GM12878 (cell line): ENCODE measurements at regions not wholly inside any gene's neighbourhood (a gene's known extent, or its start where the extent isn't known, plus 50 kb on each side); places are given as distances from the start of the nearest gene placed in this dataset.

Experiments
- ATAC-seq: fragments of 200-7000 bp; cut with Tn5 transposase; 3 replicates; pipeline ENCODE4 v1.9.1; 2020; ENCODE audit warnings: mild to moderate bottlenecking, moderate library complexity
- BruUV-seq: library from RNA; stranded (reverse); fragments of 400-500 nt; replicated peaks from 2 replicates; lab custom pipeline; 2021; lab: Mats Ljungman, UMichigan
- CTCF ChIA-PET: fragments of 300-600 bp; sonication (Branson Sonifier 250); formaldehyde crosslinking; extraction: SDS; loops from one replicate; lab custom pipeline; 2021; ENCODE audit warnings: inconsistent platforms; lab: Yijun Ruan, JAX
- POLR2A ChIA-PET: fragments of 350-600 bp; formaldehyde crosslinking; extraction: SDS; loops from one replicate; lab custom pipeline; 2021; ENCODE audit warnings: inconsistent platforms; lab: Charles Lee
- RAD21 ChIA-PET: fragments of 300-600 bp; sonication (Branson Sonifier 250); formaldehyde crosslinking; loops from one replicate; lab custom pipeline; 2023; ENCODE audit warnings: antibody characterized with exemption; ENCODE audit not compliant: unreplicated experiment; lab: Charles Lee
- SMC1A ChIA-PET: fragments of 300-600 bp; sonication (Branson Sonifier 250); formaldehyde crosslinking; loops from one replicate; lab custom pipeline; 2023; ENCODE audit not compliant: unreplicated experiment, uncharacterized antibody; lab: Charles Lee
- DNase-seq: peaks from one replicate; pipeline ENCODE4 v3.0.0-alpha.2; 2011; ENCODE audit warnings: low read depth, low spot score
- FAIRE-seq: peaks from 3 replicates; lab custom pipeline; 2011; peaks lifted over from hg19 to GRCh38; lab: Jason Lieb, UNC
- H2AFZ ChIP-seq: 2 replicates; pipeline ENCODE4 v1.6.0; 2011; ENCODE audit warnings: low read depth, low read length, control low read depth; ENCODE audit not compliant: control insufficient read depth
- H3K27ac ChIP-seq: 2 replicates; pipeline ENCODE4 v1.5.1; 2011; ENCODE audit warnings: control low read depth; ENCODE audit not compliant: control insufficient read depth, insufficient read depth
- H3K27me3 ChIP-seq, 2 experiments: replicated peaks in 1 of 2; 2 replicates each; pipeline versions ENCODE4 v1.6.0 to v1.6.1; 2011; ENCODE audit warnings: low read length in 1 of 2; ENCODE audit not compliant: control insufficient read depth in 2 of 2, insufficient read depth in 2 of 2
- H3K36me3 ChIP-seq, 2 experiments: 2 replicates each; pipeline ENCODE4 v1.5.1; 2011; ENCODE audit warnings: low read length in 1 of 2; ENCODE audit not compliant: control insufficient read depth in 2 of 2, insufficient read depth in 2 of 2
- H3K4me1 ChIP-seq: 2 replicates; pipeline ENCODE4 v1.6.1; 2011; ENCODE audit warnings: mild to moderate bottlenecking, low read length, moderate library complexity, mixed read lengths; ENCODE audit not compliant: control insufficient read depth, insufficient read depth
- H3K4me2 ChIP-seq: 2 replicates; pipeline ENCODE4 v1.6.0; 2011; ENCODE audit warnings: control low read depth; ENCODE audit not compliant: control insufficient read depth, insufficient read depth
- H3K4me3 ChIP-seq: fragments of 200-600 bp; sonication (generic); 2 replicates; pipeline ENCODE4 v1.5.1; 2016
- H3K79me2 ChIP-seq: 2 replicates; pipeline ENCODE4 v1.6.0; 2011; ENCODE audit warnings: low read length; ENCODE audit not compliant: control insufficient read depth, insufficient read depth
- H3K9ac ChIP-seq: 2 replicates; pipeline ENCODE4 v1.8.0; 2011; ENCODE audit warnings: low read length, control low read depth, mixed read lengths; ENCODE audit not compliant: control insufficient read depth, insufficient read depth
- H3K9me3 ChIP-seq: replicated peaks from 3 replicates; pipeline ENCODE4 v1.5.1; 2011; ENCODE audit warnings: mild to moderate bottlenecking, low read length; ENCODE audit not compliant: control insufficient read depth, insufficient read depth
- H4K20me1 ChIP-seq: 2 replicates; pipeline ENCODE4 v1.6.0; 2011; ENCODE audit not compliant: control insufficient read depth, insufficient read depth
- BCL11A ChIP-seq: IDR thresholded peaks from 2 replicates; pipeline ENCODE4 v1.6.1; 2011; ENCODE audit warnings: low read depth, low read length
- CBX3 ChIP-seq: fragments of 200-600 bp; sonication (generic); IDR thresholded peaks from 2 replicates; pipeline ENCODE4 v1.6.1; 2016; ENCODE audit warnings: low read depth, borderline replicate concordance
- CHD1 ChIP-seq: IDR thresholded peaks from 2 replicates; pipeline ENCODE4 v1.6.1; 2012; ENCODE audit warnings: low read depth, low read length, improper control_type of control experiment
- DPF2 ChIP-seq: fragments of 450-650 bp; IDR thresholded peaks from 2 replicates; pipeline ENCODE4 v1.6.1; 2017; ENCODE audit warnings: mild to moderate bottlenecking
- HCFC1 ChIP-seq: fragments of 150-350 bp; IDR thresholded peaks from 2 replicates; pipeline ENCODE4 v1.6.1; 2014; ENCODE audit warnings: low read length
- IKZF2 ChIP-seq, 2 experiments: fragments of 450-650 bp; IDR thresholded peaks; 2 replicates each; pipeline ENCODE4 v1.6.1; 2017; ENCODE audit warnings: mild to moderate bottlenecking in 2 of 2, moderate library complexity in 2 of 2
- KLF5 ChIP-seq: fragments of 450-650 bp; IDR thresholded peaks from 2 replicates; pipeline ENCODE4 v1.6.1; 2014; ENCODE audit warnings: mild to moderate bottlenecking; ENCODE audit not compliant: partially characterized antibody
- NFYB ChIP-seq: IDR thresholded peaks from 2 replicates; pipeline ENCODE4 v1.6.1; 2011; ENCODE audit warnings: low read depth, mild to moderate bottlenecking, low read length, improper control_type of control experiment, moderate library complexity; ENCODE audit not compliant: insufficient read depth
- POLR2AphosphoS2 ChIP-seq: IDR thresholded peaks from 2 replicates; pipeline ENCODE4 v1.6.1; 2011; ENCODE audit warnings: low read depth, mild to moderate bottlenecking, low read length, improper control_type of control experiment, moderate library complexity
- RAD21 ChIP-seq: IDR thresholded peaks from 2 replicates; pipeline ENCODE4 v1.6.1; 2011; ENCODE audit warnings: mild to moderate bottlenecking, low read depth, low read length, moderate library complexity; ENCODE audit not compliant: insufficient read depth
- RELA ChIP-seq: fragments of 450-650 bp; IDR thresholded peaks from 2 replicates; pipeline ENCODE4 v1.8.0; 2014; ENCODE audit warnings: borderline replicate concordance; ENCODE audit not compliant: partially characterized antibody
- TAF1 ChIP-seq: IDR thresholded peaks from 2 replicates; pipeline ENCODE4 v1.6.1; 2011; ENCODE audit warnings: mild to moderate bottlenecking, low read depth, low read length, borderline replicate concordance
- TCF3 ChIP-seq: IDR thresholded peaks from 2 replicates; pipeline ENCODE4 v1.6.1; 2012; ENCODE audit warnings: low read depth, mild to moderate bottlenecking, low read length, borderline replicate concordance; ENCODE audit not compliant: insufficient read depth
- TCF7 ChIP-seq: IDR thresholded peaks from 2 replicates; pipeline ENCODE4 v1.6.1; 2014; ENCODE audit warnings: antibody characterized with exemption, borderline replicate concordance
- USF2 ChIP-seq: IDR thresholded peaks from 2 replicates; pipeline ENCODE4 v1.6.1; 2011; ENCODE audit warnings: low read depth, low read length, improper control_type of control experiment, borderline replicate concordance
- ZNF687 ChIP-seq: fragments of 450-650 bp; IDR thresholded peaks from 2 replicates; pipeline ENCODE4 v1.6.1; 2017; ENCODE audit warnings: mild to moderate bottlenecking, moderate library complexity
- WGBS: methylation state at CpG from one replicate; pipeline ENCODE4 v1.1.6; 2016; ENCODE audit warnings: low lambda C conversion rate; ENCODE audit not compliant: insufficient replicate concordance, insufficient coverage; ENCODE audit errors: missing lambda C conversion rate; 5-methylcytosine and 5-hydroxymethylcytosine counted together
- in situ Hi-C: fragments of 300-500 bp; cut with MboI; formaldehyde crosslinking; loops from 9 replicates; pipeline ENCODE4 v1.14.3; 2018; ENCODE audit warnings: mixed read lengths
- intact Hi-C: fragments of 100-400 bp; cut with micrococcal nuclease; formaldehyde crosslinking; loops from one replicate; pipeline ENCODE4 v1.14.2; 2022; ENCODE audit not compliant: unreplicated experiment

GRCh38 chr21:24163539-24163938, 1443.7 kb downstream of the MRPL39 start:
- intact Hi-C loops (no loop called here), in situ Hi-C loops (no loop called here)
- POLR2A ChIA-PET = no interaction called here
- FAIRE-seq = no peak
- Histone ChIP-seq H3K36me3 (no peaks in the 10 kb centered on the region), H3K9me3 (no peaks in the 10 kb centered on the region), H3K4me2 (no peak overlapping the region), H4K20me1 (no peaks in the 10 kb centered on the region), H3K79me2 (no peaks in the 10 kb centered on the region), H2AFZ (no peak overlapping the region), H3K4me3 (no peak overlapping the region), H3K4me1 (no peaks in the 10 kb centered on the region), H3K9ac (no peak overlapping the region), H3K27me3 (no peaks in the 10 kb centered on the region), H3K27ac (no peak overlapping the region)
- BruUV-seq = no TSS peak
- RAD21 ChIA-PET = no interaction called here
- SMC1A ChIA-PET = no interaction called here
- no peak for ATAC-seq
- CTCF ChIA-PET = no interaction called here
- WGBS = 60% methylated on average over 8 of the region's 8 CpGs
- DNase-seq = no peak
- TF ChIP-seq DPF2 (no peak), CHD1 (no peak), TCF3 (no peak), NFYB (no peak), TAF1 (no peak), POLR2AphosphoS2 (no peak), IKZF2 (IDR thresholded peaks at IDR 0.05) (no peak), CBX3 (no peak), RAD21 (no peak), HCFC1 (no peak)

- H3K9ac ChIP-seq = no peak overlapping the region
- DNase-seq (no peak), FAIRE-seq (no peak), ATAC-seq (no peak)
- 53% methylated on average over 5 of the region's 5 CpGs for WGBS
- no peak overlapping the region for H3K4me2 ChIP-seq
- H2AFZ ChIP-seq = no peak overlapping the region
- H3K9me3 ChIP-seq = no peaks in the 10 kb centered on the region
- TF ChIP-seq TCF7 (no peak), ZNF687 (no peak), KLF5 (no peak), USF2 (no peak), BCL11A (no peak), RELA (no peak)
- H3K4me1 ChIP-seq = no peaks in the 10 kb centered on the region
- RAD21 ChIA-PET = no interaction called here
- H3K27me3 ChIP-seq = no peaks in the 10 kb centered on the region
- SMC1A ChIA-PET = no interaction called here
- in situ Hi-C loops = no loop called here
- intact Hi-C loops = no loop called here
- POLR2A ChIA-PET = no interaction called here
- H4K20me1 ChIP-seq = no peaks in the 10 kb centered on the region
- BruUV-seq = no TSS peak
- no peak overlapping the region for H3K27ac ChIP-seq
- no peak overlapping the region for H3K4me3 ChIP-seq
- no peaks in the 10 kb centered on the region for H3K79me2 ChIP-seq
- CTCF ChIA-PET = no interaction called here
- no peaks in the 10 kb centered on the region for H3K36me3 ChIP-seq
These were observed 1446.8 kb downstream of the MRPL39 start for GRCh38 chr21:24160528-24160927.
